TTC549 (cell line): ENCODE measurements at regions not wholly inside any gene's neighbourhood (a gene's known extent, or its start where the extent isn't known, plus 50 kb on each side); places are given as distances from the start of the nearest gene placed in this dataset.
"Not testable (repeated sequence)": the region's sequence is repeated elsewhere in the genome, so short reads cannot be mapped to it uniquely, and the experiment has no call there.

ENCODE experiments used
- FAIRE-seq: peaks from 2 replicates; lab custom pipeline; 2012; peaks lifted over from hg19 to GRCh38; lab: Jason Lieb, UNC

DNA sequence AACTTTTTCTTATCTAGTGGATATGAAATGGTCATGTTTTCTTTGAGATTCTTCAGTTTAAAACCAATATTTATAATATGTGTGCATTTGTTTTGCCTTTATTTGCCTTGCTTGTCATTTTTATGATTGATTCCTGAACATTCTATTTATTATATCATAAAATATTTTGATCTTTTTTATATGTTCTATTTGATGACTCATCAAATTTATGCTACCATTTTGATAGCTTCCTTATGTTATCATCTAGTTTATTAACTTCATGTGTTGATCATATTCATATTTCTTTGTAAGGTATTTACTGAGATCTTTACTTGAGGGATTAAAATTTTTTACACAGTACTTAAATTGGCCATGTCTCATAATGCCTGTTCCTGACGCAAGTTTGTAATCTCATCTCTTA is 1650.0 kb downstream of the AMY1C start:
- FAIRE-seq, result no peak

DNA sequence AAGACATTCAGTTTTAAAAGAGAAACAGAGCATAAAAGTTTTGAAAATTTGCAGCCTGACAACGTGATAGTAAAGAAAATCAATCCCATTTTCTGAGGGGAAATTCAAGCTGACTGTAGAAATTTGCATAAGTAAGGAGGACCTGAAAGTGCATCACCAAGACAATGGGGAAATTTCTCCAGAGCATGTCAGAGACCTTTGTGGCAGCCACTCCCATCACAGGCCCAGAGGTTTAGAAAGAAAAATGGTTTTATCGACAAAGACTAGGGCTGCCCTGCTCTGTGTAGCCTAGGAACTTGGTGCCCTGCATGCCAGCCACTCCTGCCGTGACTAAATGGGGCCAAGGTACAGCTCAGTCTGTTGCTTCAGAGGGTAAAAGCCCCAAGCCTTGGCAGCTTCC is 1640.2 kb upstream of the PRMT6 start:
- no peak for FAIRE-seq

DNA sequence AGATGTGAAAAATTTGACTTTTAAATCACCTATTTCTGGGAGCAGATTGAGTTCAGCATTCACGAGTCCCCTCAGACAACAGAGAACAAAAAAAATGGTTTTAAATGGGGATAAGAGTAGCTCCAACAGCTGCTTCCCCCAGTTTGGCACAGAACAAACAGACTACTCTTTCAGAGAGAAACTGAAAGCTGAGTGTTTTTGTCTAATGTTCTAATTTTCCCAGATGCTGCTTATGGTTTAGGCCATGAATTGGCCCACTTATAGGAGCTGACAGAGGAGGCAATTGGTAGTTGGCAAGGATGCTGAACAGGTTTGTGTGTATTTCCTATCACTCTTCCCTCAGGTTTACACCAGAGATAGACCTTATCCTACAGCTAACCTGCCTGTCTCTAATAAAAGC is 1637.4 kb upstream of the PRMT6 start:
- no peak for FAIRE-seq

DNA sequence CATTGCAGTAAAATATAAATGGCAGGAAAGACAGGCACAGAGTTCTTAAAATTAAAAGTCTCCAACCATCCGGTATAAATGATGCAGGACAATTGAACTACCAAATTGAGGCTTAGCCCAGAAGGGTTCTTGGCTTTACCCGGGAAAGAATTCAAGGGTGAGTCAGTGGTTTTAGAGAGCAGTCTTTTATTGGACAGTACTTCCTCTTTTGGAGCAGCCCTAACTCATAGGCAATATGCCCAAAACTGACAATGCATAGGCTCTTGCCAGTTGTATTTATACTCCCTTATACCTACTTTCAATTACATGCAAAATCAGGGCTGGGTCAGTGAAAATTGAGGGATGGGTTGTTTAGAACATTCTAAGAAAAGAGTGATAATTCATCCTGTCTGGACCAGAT is 1628.9 kb upstream of the PRMT6 start:
- no peak for FAIRE-seq

- no peak for FAIRE-seq
Measured at GRCh38 chr1:105436589-105437259, 1619.8 kb upstream of the PRMT6 start.

DNA sequence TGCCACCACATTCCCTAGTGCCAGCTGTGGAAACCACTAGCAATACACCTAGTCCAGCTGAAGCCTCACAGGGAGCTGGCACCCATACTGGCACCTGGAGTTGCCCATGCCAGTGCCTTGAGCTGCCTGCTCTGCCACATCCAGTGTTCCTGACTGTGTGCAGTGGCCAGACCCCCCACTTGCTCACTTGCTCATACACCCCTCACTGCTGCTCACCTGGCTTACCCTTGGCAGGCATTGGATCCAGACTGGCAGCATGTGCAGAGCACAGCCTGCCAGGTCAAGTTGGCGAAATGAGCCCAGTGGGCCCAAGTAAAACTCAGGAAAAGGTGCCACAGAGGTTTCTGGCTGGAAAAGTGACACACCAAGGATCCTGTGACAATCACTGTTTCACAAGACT is 1618.6 kb upstream of the PRMT6 start:
- FAIRE-seq, result no peak

DNA sequence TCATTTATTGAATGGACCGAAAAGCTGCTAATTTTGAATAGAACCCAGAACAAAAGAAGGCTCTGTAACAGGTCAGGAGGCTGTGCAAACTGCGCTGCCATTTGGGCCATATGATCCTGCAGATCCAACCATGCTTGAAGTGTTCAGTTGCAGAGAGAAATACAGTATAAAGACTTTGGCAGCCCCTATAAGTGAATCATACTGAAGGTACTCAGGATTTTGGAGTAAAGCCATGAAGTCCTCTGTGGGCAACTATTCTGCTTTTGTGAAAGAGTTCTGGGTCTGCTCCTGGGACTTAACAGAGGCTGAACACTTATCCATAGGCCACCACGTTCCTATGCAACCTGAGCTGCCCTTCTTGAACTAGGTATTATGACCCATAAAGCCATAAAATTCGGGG is 1613.6 kb upstream of the PRMT6 start:
- FAIRE-seq, result no peak

DNA sequence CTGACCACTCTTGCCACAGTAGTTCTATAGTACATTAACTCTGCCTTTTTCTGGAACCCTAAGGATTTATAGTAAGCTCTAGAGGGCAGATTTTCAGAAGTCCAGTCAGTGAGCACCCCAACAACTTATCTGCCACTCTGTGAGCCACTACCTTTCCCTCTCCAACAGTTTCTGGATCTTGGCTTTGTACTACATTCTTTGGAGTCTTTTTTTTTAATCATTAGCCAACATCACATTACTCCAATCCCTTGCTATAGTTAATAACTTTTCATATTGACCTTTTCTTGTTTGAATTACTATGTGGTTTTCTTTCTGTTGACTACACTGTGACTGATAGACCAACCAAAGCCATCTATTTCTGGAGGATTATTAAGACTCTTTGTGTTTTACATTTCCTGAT is 1596.7 kb upstream of the PRMT6 start:
- no peak for FAIRE-seq

GRCh38 chr1:105462308-105462707 is 1594.2 kb upstream of the PRMT6 start:
- no peak for FAIRE-seq

GRCh38 chr1:105467549-105467948 is 1588.9 kb upstream of the PRMT6 start:
- FAIRE-seq, result no peak

DNA sequence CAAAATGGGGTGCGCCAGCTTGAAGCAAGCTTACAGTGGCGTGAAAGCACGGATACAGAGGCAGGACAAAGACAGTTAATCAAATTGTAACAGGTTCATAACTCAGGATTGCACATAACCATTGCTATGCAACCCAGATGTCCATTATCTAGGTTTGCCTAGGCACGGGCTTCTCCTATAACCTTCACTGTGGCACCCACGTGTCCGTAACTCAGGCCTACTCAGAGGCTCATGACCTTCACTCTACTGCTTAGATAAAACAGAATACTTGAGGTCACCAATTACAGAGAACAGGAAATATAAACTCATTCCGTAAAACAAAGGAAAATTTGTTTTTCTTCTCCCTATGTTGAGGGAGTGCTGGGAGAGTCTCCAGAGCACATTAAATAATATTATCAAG is 1585.9 kb upstream of the PRMT6 start:
- not testable (repeated sequence) for FAIRE-seq

DNA sequence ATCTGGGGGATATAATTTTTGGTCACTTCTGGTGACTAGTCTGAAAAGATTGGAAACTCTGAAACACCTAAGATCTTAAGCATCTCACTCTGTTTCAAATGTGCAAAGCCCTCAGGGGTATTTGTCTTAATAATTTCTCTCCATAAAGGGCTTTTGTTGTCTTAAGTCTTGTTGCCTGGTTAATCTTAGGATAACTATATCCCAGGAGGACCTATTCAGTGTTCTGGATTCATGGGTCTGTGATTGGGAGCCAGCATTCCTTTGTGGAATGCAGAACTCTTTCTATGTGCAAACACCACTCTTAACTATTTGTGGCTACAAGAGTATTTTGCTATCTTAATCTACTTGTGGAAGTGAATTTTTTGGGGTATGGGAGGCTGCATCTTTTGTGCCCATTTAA is 1573.0 kb upstream of the PRMT6 start:
- no peak for FAIRE-seq

- FAIRE-seq, result no peak
Measured at GRCh38 chr1:105485207-105485606, 1571.3 kb upstream of the PRMT6 start.

- FAIRE-seq, result no peak
Measured at GRCh38 chr1:105492921-105493320, 1563.6 kb upstream of the PRMT6 start.

GRCh38 chr1:105516068-105516467 is 1540.4 kb upstream of the PRMT6 start:
- FAIRE-seq, result no peak

DNA sequence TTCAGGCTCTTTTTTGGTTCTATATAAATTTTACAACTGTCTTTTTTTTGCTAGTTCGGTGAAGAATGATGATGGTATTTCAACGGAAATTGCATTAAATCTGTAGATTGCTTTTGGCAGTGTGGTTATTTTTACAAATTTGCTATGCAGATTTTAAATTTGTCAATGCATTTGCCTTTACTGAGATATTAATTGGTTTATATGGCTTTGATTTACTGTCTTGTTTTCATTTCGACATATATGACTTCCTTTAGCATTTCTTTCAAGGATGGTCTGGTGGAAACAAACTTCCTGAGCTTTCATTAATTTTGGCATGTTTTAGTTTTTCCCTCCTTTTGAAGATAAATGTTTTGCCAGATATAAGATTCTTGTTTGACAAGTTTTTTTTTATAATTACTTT is 1522.5 kb upstream of the PRMT6 start:
- no peak for FAIRE-seq

DNA sequence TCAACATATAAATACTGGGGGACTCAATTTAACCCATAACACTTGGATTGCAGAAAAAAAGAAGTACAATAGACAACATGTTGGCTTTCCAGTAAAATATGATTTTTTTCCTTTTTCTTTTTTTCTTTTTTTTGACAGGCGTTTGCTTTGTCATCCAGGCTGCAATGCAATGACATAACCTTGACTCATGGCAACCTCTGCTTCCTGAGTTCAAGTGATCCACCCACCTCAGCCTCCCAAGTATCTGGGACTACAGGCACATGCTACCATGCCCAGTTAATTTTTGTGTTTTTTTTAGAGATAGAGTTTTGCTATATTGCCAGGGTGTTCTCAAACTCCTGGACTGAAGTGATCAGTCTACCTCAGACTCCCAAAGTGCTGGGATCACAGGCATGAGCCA is 1512.0 kb upstream of the PRMT6 start:
- no peak for FAIRE-seq

DNA sequence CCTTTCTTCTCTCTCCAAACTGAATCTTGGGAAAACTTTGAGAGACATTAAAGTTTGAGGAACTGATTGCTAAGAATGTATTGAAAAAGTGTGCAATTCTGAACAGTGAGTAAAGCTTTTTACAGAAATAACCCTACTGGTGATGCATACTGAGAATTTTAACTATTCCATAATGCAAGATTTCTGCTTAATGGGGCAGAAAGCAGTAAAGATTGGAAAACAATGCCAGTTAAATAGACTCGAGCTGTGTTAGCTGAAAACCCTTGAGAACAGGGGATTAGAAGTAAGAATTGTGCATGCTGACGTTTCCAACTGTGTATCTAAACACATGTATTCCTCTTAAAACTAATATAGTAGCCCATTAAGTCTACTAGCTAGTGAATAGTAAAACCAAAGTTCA is 1500.2 kb upstream of the PRMT6 start:
- FAIRE-seq, result no peak

DNA sequence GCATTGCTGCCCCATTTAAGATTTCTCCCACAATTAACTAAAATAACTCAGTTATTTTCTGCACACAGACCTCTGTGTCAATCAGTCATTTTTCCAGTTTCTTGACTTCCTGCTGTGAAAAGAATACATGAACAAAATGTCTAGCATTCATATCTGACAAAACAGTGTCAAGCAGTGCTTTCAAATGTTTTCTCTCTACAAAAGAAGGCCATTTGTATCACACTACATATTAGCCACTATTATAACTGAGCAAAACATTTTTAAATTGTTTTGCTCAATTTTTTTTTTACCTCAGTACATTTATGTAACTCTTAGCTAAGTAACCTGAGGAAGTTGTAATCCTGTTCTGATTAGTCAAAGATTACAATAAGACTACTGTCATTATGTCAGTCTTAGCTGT is 1498.5 kb upstream of the PRMT6 start:
- FAIRE-seq, result no peak

DNA sequence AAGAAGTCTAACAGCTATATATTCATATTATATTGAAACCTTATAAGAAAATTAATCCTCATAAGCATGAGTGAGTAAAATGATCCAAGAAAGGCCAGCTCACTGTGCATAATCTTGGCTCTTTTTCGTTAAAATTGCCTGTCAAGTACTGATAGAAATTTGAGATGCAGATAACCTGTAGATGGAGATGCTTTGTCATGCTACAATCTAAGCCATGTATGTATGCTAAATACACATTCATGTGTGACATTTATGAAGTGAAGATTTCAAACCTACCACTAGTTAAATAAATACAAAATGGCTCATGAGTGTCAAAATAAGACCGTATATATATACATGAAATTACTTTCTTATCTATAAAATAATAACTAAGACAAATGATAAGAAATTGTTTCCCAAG is 1491.5 kb upstream of the PRMT6 start:
- no peak for FAIRE-seq

DNA sequence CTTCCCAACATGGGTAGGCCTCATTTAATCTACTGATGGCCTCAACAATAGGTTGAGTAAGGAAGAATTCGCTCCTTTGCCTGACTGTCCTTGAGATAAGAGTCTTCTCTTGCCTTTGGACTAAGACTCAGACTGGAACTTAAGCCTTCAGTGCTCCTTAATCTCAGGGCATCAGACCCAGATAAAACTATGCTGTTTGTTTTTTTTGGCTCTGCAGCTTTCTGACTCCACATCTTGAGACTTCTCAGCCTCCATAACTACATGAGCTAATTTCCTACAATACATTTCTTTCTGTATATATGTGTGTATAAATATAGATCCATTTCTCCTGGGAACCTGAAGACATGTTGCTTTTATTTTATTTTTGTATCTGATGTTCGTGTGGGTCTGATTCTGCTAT is 1470.7 kb upstream of the PRMT6 start:
- FAIRE-seq, result no peak

DNA sequence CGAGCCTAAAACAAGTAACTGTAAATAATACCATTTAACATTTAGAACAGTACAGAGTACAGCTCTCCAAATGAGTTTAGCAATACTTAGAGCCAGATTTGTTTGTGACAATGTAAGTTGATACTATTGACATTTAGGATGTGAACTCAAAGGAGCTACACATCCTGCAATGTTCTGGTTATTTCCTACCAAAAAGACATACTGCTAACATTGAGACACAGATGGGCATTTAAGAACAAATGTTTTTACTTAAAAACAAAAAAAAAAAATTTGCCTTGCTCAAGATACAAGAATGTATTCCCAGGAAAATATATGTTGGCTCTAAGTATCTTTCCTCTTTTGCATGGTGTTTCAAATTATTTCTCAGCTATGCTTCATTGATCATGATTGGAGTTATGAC is 1464.8 kb upstream of the PRMT6 start:
- FAIRE-seq, result no peak

DNA sequence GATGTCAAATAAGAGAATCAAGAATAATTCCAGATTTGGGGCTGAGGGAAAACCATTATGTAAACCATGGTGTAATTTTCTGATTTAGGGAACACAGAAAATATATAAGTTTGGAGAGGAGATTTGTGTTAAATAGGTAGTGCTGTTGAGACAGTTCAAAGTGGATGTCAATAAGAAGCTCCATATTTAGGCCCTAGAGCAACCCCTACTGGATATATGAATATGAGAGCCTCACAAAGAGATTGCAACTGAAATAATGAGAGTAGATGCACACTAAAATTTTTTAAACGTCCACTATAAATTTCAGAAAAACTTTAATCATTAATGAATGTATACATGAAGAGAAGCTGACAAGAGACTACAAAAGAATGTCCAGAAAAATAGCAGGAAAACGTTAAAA is 1447.8 kb upstream of the PRMT6 start:
- FAIRE-seq, result no peak

- no peak for FAIRE-seq
Measured at GRCh38 chr1:105626276-105626987, 1430.0 kb upstream of the PRMT6 start.
